Natural killer cell (primary cell): ENCODE measurements at regions not wholly inside any gene's neighbourhood (a gene's known extent, or its start where the extent isn't known, plus 50 kb on each side); places are given as distances from the start of the nearest gene placed in this dataset.
"Not testable (repeated sequence)": the region's sequence is repeated elsewhere in the genome, so short reads cannot be mapped to it uniquely, and the experiment has no call there.

Experiments used
- ATAC-seq, 3 donors: fragments of 150-1000 bp in 2 of 3; fragments of 200-7000 bp in 1 of 3; cut with Tn5 transposase; 1 replicate in 1 of 3; 2 replicates in 2 of 3; pipeline ENCODE4 v1.10.0; 2021; ENCODE audit warnings: mild to moderate bottlenecking in 2 of 3, moderate library complexity in 2 of 3
- DNase-seq, 2 donors: peaks; one replicate each; pipeline versions ENCODE4 v3.0.0 to v3.0.0-alpha.2; 2013 to 2021; ENCODE audit warnings: mixed read lengths in 1 of 2
- H3K27ac ChIP-seq: one replicate; pipeline ENCODE4 v1.5.1; 2013; ENCODE audit warnings: mild to moderate bottlenecking, low read length
- H3K27me3 ChIP-seq: one replicate; pipeline ENCODE4 v1.6.1; 2013; ENCODE audit warnings: low read length; ENCODE audit not compliant: control insufficient read depth, insufficient read depth
- H3K36me3 ChIP-seq: one replicate; pipeline ENCODE4 v1.6.1; 2013; ENCODE audit warnings: low read length; ENCODE audit not compliant: control insufficient read depth, insufficient read depth
- H3K4me1 ChIP-seq: one replicate; pipeline ENCODE4 v1.6.1; 2013; ENCODE audit warnings: low read length; ENCODE audit not compliant: control insufficient read depth, insufficient read depth
- H3K4me3 ChIP-seq: one replicate; pipeline ENCODE4 v1.5.1; 2013; ENCODE audit warnings: low read length
- H3K9me3 ChIP-seq: one replicate; pipeline ENCODE4 v1.6.1; 2013; ENCODE audit warnings: low read length; ENCODE audit not compliant: control insufficient read depth, insufficient read depth
- H3K27ac Mint-ChIP-seq, 2 donors: one replicate each; pipeline ENCODE4 v1.8.0; 2022; ENCODE audit warnings: mild to moderate bottlenecking in 2 of 2, mixed read lengths in 2 of 2, moderate library complexity in 1 of 2
- H3K27me3 Mint-ChIP-seq, 2 donors: one replicate each; pipeline ENCODE4 v1.8.0; 2022; ENCODE audit warnings: low read depth in 2 of 2, mixed read lengths in 2 of 2
- H3K36me3 Mint-ChIP-seq: one replicate; pipeline ENCODE4 v1.8.0; 2022; ENCODE audit warnings: mixed read lengths
- H3K4me1 Mint-ChIP-seq, 2 donors: one replicate each; pipeline ENCODE4 v1.8.0; 2022; ENCODE audit warnings: mixed read lengths in 2 of 2
- H3K4me3 Mint-ChIP-seq: one replicate; pipeline ENCODE4 v1.8.0; 2022; ENCODE audit warnings: mild to moderate bottlenecking, moderate library complexity, mixed read lengths
- H3K9me3 Mint-ChIP-seq, 2 donors: one replicate each; pipeline ENCODE4 v1.8.0; 2022; ENCODE audit warnings: mixed read lengths in 2 of 2
- WGBS: methylation state at CpG from one replicate; pipeline ENCODE4 v1.1.7; 2013; ENCODE audit warnings: missing lambda C conversion rate; ENCODE audit not compliant: insufficient coverage; 5-methylcytosine and 5-hydroxymethylcytosine counted together
- intact Hi-C: fragments of 100-400 bp; cut with micrococcal nuclease; formaldehyde crosslinking; loops from one replicate; pipeline ENCODE4 v1.14.2; 2022

- ATAC-seq, H3K4me1 Mint-ChIP-seq, H3K36me3 ChIP-seq, H3K36me3 Mint-ChIP-seq, H3K27ac ChIP-seq, H3K4me3 Mint-ChIP-seq, intact Hi-C loops, H3K27ac Mint-ChIP-seq, H3K4me3 ChIP-seq, H3K27me3 Mint-ChIP-seq, H3K9me3 ChIP-seq, H3K4me1 ChIP-seq, DNase-seq, H3K9me3 Mint-ChIP-seq, H3K27me3 ChIP-seq: not testable (repeated sequence)
- whole genome bisulfite sequencing = no CpG with 5 or more reads among the region's 4 CpGs
Observed at GRCh38 chr1:146883190-146883589, 54.9 kb upstream of the NBPF12 start.

DNA sequence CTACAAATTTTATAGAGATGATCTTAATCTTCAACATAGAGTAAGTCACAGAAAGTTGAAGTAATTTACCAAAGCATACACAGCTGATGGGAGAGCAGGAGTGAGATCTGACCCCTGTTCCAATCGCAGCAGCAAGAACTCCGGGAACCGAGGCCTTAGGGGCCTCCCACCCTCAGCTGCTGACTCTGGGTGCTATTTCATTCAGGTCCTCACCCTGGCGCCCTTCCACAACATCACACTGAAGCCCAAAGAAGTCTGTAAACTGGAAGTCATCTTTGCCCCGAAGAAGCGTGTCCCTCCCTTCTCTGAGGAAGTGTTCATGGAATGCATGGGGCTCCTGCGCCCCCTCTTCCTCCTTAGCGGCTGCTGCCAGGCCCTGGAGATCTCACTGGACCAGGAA is 57.0 kb upstream of the NBPF12 start:
- no CpG with 5 or more reads among the region's 8 CpGs for WGBS
- H3K4me3 ChIP-seq, H3K4me3 Mint-ChIP-seq, H3K4me1 ChIP-seq, H3K27me3 Mint-ChIP-seq, ATAC-seq, H3K9me3 ChIP-seq, H3K36me3 ChIP-seq, H3K27me3 ChIP-seq, intact Hi-C loops, H3K9me3 Mint-ChIP-seq, DNase-seq, H3K36me3 Mint-ChIP-seq, H3K4me1 Mint-ChIP-seq, H3K27ac ChIP-seq, H3K27ac Mint-ChIP-seq: not testable (repeated sequence)

GRCh38 chr1:146863799-146864319 is 74.3 kb upstream of the NBPF12 start:
- DNase-seq, H3K36me3 Mint-ChIP-seq, intact Hi-C loops, H3K4me1 ChIP-seq, H3K27ac ChIP-seq, H3K27ac Mint-ChIP-seq, H3K4me3 Mint-ChIP-seq, H3K27me3 Mint-ChIP-seq, H3K4me3 ChIP-seq, H3K9me3 ChIP-seq, H3K9me3 Mint-ChIP-seq, H3K36me3 ChIP-seq, ATAC-seq, H3K4me1 Mint-ChIP-seq, H3K27me3 ChIP-seq: not testable (repeated sequence)
- WGBS = no CpG with 5 or more reads among the region's 3 CpGs

GRCh38 chr1:146853147-146853546 is 85.0 kb upstream of the NBPF12 start:
- H3K4me3 ChIP-seq, H3K36me3 Mint-ChIP-seq, H3K27me3 Mint-ChIP-seq, H3K4me1 Mint-ChIP-seq, H3K27me3 ChIP-seq, H3K9me3 Mint-ChIP-seq, intact Hi-C loops, H3K9me3 ChIP-seq, H3K36me3 ChIP-seq, H3K27ac Mint-ChIP-seq, DNase-seq, H3K4me3 Mint-ChIP-seq, ATAC-seq, H3K4me1 ChIP-seq, H3K27ac ChIP-seq: not testable (repeated sequence)
- 73% methylated on average over 5 of the region's 9 CpGs for whole genome bisulfite sequencing

DNA sequence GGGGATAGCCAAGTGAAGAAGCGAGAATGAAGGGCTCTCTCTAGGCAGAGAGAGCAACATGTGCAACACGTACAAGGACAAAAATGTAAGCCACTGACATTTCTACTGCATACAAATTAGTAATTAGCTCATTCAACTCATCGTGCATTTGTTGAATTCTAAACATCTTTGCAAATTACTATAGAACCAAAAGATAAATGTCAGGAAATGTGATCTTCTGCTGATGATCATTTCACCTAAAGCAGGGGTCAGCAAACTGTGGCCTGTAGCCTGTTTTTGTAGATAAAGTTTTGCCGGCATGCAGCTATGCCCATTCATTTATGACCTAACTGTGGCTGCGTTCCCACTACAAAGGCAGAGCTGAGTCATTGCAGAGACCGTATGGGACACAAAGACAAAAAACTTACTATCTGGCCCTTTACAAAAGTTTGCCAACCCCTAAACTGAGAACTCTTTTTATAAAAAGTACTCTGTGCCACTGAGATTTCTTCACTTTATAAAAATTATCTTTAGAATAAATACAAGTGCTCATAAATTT is 87.7 kb upstream of the NBPF12 start:
- not testable (repeated sequence) for H3K9me3 Mint-ChIP-seq, H3K36me3 ChIP-seq
- WGBS = 65% methylated on average over 4 of the region's 6 CpGs

DNA sequence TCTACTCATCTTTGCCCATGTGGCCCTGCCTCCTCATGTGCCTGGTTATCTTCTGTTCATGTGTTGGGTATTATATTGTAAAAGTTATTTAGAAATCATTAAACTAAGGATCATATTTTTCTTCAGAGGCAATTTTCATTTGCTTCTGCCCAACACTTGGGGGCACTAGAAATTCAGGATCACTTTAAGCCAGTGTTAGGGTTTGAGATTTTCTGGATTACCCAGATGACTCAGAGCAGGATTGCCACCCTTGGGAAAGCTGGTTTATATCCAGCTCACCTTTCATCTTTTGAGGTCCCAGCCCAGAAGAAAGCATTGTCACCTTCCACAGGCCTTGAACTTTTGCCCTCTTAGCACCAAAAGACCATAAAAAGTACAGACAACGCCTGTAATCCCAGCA is 99.4 kb upstream of the NBPF12 start:
- H3K4me1 Mint-ChIP-seq, H3K4me3 Mint-ChIP-seq, H3K9me3 Mint-ChIP-seq, ATAC-seq, H3K36me3 ChIP-seq, H3K27ac Mint-ChIP-seq, DNase-seq, H3K27me3 Mint-ChIP-seq, H3K27me3 ChIP-seq, H3K4me3 ChIP-seq, H3K9me3 ChIP-seq, intact Hi-C loops, H3K27ac ChIP-seq, H3K36me3 Mint-ChIP-seq, H3K4me1 ChIP-seq: not testable (repeated sequence)
- no CpG with 5 or more reads among the region's 1 CpG for WGBS

More for the DNA sequence above, 87.7 kb upstream of the NBPF12 start:
- H3K4me3 Mint-ChIP-seq, intact Hi-C loops, DNase-seq, H3K9me3 ChIP-seq, ATAC-seq, H3K27me3 Mint-ChIP-seq, H3K36me3 Mint-ChIP-seq, H3K4me1 Mint-ChIP-seq, H3K27me3 ChIP-seq, H3K4me3 ChIP-seq, H3K4me1 ChIP-seq, H3K27ac ChIP-seq, H3K27ac Mint-ChIP-seq: not testable (repeated sequence)

GRCh38 chr1:146826957-146827356 is 111.2 kb upstream of the NBPF12 start:
- H3K4me1 Mint-ChIP-seq, H3K9me3 ChIP-seq, H3K27ac Mint-ChIP-seq, H3K27ac ChIP-seq, H3K27me3 ChIP-seq, ATAC-seq, DNase-seq, H3K36me3 Mint-ChIP-seq, H3K4me3 ChIP-seq, H3K9me3 Mint-ChIP-seq, intact Hi-C loops, H3K27me3 Mint-ChIP-seq, H3K4me3 Mint-ChIP-seq, H3K36me3 ChIP-seq, H3K4me1 ChIP-seq: not testable (repeated sequence)
- no CpG with 5 or more reads among the region's 1 CpG for whole genome bisulfite sequencing

GRCh38 chr1:146794236-146794635 is 143.9 kb upstream of the NBPF12 start:
- H3K27me3 ChIP-seq, H3K36me3 ChIP-seq, H3K4me3 Mint-ChIP-seq, intact Hi-C loops, H3K9me3 Mint-ChIP-seq, H3K9me3 ChIP-seq, H3K4me3 ChIP-seq, H3K4me1 Mint-ChIP-seq, H3K4me1 ChIP-seq, DNase-seq, H3K27ac ChIP-seq, H3K27me3 Mint-ChIP-seq, ATAC-seq, H3K27ac Mint-ChIP-seq, H3K36me3 Mint-ChIP-seq: not testable (repeated sequence)
- 91% methylated on average over 17 of the region's 19 CpGs for WGBS
